Superior temporal gyrus (tissue), 1 donor: ENCODE measurements at regions not wholly inside any gene's neighbourhood (a gene's known extent, or its start where the extent isn't known, plus 50 kb on each side); places are given as distances from the start of the nearest gene placed in this dataset.
A peak's percentile ranks its signal among the peaks of the same experiment; 100 is the strongest.
"Not testable (repeated sequence)": the region's sequence is repeated elsewhere in the genome, so short reads cannot be mapped to it uniquely, and the experiment has no call there.

Source experiments
- DNase-seq: peaks from one replicate; pipeline ENCODE4 v3.0.0-alpha.2; 2016; ENCODE audit errors: extremely low spot score

- DNase-seq: no peak
These were observed 237.6 kb downstream of the IKZF2 start for GRCh38 chr2:212913640-212914306.

GRCh38 chr2:212912445-212913103 is 238.8 kb downstream of the IKZF2 start:
- no peak for DNase-seq

GRCh38 chr2:212911011-212911410 is 240.4 kb downstream of the IKZF2 start:
- no peak for DNase-seq

GRCh38 chr2:212908682-212909435 is 242.6 kb downstream of the IKZF2 start:
- no peak for DNase-seq

- no peak for DNase-seq
These were observed 243.4 kb downstream of the IKZF2 start for GRCh38 chr2:212908031-212908430.

- no peak for DNase-seq
These were observed 244.8 kb downstream of the IKZF2 start for GRCh38 chr2:212906620-212907019.

- no peak for DNase-seq
These were observed 245.7 kb downstream of the IKZF2 start for GRCh38 chr2:212905640-212906201.

- DNase-seq: no peak
These were observed 246.8 kb downstream of the IKZF2 start for GRCh38 chr2:212904646-212905045.

GRCh38 chr2:212903413-212903812 is 248.0 kb downstream of the IKZF2 start:
- no peak for DNase-seq

- no peak for DNase-seq
These were observed 249.0 kb downstream of the IKZF2 start for GRCh38 chr2:212902421-212902820.

- no peak for DNase-seq
These were observed 249.7 kb downstream of the IKZF2 start for GRCh38 chr2:212901604-212902275.

GRCh38 chr2:212900715-212901114 is 250.7 kb downstream of the IKZF2 start:
- no peak for DNase-seq

- DNase-seq: no peak
These were observed 253.4 kb downstream of the IKZF2 start for GRCh38 chr2:212898011-212898410.

GRCh38 chr2:212897296-212897695 is 254.1 kb downstream of the IKZF2 start:
- no peak for DNase-seq

GRCh38 chr2:212894026-212894425 is 257.4 kb downstream of the IKZF2 start:
- no peak for DNase-seq

- no peak for DNase-seq
These were observed 258.2 kb downstream of the IKZF2 start for GRCh38 chr2:212893216-212893615.

GRCh38 chr2:212892193-212892592 is 259.2 kb downstream of the IKZF2 start:
- DNase-seq: peak; percentile 40

GRCh38 chr2:212891580-212891979 is 259.8 kb downstream of the IKZF2 start:
- DNase-seq: no peak

GRCh38 chr2:212882626-212883025 is 268.8 kb downstream of the IKZF2 start:
- no peak for DNase-seq

GRCh38 chr2:212876556-212876955 is 274.9 kb downstream of the IKZF2 start:
- not testable (repeated sequence) for DNase-seq

GRCh38 chr2:212875950-212876349 is 275.5 kb downstream of the IKZF2 start:
- not testable (repeated sequence) for DNase-seq

GRCh38 chr2:212873256-212873655 is 278.2 kb downstream of the IKZF2 start:
- DNase-seq: no peak
